Nucleus accumbens (tissue), 56 donors: ENCODE measurements at regions not wholly inside any gene's neighbourhood (a gene's known extent, or its start where the extent isn't known, plus 50 kb on each side); places are given as distances from the start of the nearest gene placed in this dataset.
A peak's percentile ranks its signal among the peaks of the same experiment; 100 is the strongest.
"Not testable (repeated sequence)": the region's sequence is repeated elsewhere in the genome, so short reads cannot be mapped to it uniquely, and the experiment has no call there.

ENCODE experiments used
- DNase-seq, 56 donors: peaks; one replicate each; lab custom pipeline; 2025; lab: John Stamatoyannopoulos, UW

DNA sequence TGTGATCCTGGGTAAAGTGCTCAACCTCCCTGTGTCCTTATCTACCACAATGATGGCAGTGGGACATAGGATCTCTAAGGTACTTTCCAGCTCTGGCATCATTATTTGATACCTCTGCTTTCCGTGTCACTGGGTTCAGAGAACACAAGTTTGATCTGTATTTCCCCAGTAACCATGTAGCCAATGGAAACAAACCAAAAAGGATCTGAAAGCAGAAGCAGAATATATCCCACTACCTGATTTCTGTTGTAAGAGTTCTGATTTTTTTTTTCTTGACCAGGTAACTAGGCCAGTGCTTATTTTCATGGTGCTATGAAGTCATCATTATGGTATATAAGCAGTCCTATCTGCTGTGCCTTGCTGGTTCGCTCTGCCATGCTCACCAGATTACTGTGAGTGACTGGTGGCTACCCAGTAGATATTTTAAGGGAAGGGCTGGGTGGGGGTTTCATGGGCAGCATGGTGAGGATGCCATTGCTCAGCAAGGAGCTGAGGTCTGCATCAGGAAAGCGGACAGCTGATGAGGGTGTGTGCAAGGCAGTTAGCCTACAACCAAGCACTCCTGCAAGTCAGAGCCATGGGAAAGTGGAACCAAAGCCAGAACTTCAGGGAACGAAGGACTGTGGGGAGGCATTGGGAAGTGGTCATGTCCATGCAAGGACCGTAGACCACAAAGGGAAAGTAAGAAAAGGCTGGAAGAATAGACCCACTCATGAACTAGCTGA, 104.9 kb upstream of the EDEM3 start:
- no peak for DNase-seq

DNA sequence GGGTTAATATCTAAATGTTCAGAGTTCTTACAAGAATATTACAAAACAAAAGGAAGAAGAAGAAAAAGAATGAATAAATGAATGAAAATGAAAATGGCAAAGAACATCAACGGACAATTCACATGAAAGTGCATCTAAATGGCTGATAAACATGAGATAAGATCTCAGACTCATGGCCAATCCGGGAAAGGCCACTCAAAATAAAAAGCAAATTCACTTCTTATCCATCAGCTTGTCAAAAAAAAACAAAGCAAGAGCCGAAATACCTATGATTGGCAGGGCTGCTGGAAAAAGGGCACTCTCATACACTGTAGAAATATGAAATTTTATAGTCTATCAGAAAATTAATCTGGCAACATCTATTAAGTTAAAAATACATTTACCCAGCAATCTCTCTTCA, 103.6 kb upstream of the EDEM3 start:
- DNase-seq = no peak

DNA sequence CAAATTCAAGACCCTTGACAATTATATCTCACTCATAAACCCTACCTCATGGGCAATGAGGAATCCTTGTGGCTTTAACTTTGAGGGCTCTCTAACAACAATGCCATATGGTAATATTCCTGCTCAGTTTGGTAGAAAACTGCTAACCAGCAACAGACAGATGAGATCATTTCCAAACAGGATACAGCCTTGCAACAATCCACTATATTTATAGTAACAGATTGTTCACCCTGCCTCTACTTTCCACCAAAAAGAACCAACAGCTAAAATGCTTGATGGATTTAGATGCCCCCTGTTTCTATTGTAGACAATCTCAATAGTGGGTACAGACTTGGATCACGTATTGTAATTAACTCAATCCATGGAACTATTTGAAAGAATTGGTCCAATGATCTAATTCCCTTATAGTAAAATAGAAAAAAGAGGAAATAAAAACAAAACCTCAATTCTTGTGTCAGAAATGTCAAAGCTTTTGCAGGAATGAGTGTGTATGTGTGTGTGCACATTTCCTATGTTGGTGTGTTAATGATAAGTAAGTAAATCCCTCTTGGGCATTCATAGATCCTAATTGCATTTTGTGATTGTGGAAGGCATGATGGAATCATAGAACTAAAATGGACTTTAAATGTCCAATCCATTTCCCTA, 100.0 kb upstream of the EDEM3 start:
- DNase-seq = no peak

DNA sequence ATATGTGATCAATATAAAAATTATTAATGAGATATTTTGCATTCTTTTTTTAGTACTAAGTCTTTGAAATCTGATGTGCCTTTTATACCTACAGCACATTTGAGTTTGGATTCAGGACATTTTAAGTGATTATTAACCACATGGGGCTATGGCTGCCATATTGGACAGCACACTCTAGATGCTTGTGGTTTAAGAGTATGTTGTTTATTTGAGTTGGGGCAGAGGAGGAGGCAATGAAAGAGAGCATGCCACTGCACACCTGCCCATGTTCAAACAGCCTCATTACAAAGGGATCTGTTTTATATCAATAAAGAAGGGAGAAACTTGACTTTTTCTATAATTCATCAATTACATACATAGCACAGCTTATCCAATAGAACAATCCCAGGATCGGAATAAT, 99.4 kb upstream of the EDEM3 start:
- no peak for DNase-seq

DNA sequence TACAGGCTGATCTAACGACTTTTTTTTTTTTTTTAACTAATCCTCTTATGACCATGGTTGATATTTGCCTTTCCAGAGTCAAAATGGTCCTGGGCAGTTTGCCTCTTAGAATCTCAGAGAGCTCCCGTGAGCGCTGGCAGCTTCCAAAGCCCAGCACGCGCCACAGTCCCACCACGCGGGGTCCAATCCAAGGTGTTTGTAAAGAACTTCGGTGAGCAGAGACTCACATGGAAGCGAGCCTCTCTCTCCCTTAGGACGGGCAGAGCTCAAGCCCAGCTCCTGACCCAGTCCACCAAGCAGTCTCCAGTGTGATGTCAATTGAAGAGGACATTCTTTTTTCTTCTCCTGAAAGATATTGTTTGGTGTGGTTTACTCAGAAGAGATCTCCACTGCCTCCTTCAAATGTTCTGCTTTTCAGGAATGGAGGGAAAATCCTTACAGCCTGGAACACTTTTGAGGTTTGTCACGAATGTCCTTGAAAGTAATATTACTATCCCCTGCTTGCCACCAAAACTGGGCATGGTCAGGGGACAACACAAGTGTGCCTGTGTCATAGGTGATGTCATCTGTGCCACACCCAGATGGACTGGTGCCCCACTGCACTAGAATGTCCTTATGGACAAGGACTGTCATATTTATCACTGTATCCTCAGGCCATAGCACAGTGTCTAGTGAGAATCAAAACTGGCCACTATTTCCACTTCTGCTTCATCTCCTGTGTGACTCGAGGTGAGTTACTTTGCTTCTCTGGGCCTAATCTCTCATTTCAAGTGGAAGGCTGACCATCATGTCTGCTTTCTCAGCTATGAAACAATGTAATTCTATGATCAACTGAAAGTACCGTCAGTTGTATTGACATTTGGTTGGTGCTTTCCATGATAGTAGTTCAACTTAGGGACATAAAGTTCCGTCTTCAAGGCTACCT, 97.4 kb upstream of the EDEM3 start:
- DNase-seq = no peak

DNA sequence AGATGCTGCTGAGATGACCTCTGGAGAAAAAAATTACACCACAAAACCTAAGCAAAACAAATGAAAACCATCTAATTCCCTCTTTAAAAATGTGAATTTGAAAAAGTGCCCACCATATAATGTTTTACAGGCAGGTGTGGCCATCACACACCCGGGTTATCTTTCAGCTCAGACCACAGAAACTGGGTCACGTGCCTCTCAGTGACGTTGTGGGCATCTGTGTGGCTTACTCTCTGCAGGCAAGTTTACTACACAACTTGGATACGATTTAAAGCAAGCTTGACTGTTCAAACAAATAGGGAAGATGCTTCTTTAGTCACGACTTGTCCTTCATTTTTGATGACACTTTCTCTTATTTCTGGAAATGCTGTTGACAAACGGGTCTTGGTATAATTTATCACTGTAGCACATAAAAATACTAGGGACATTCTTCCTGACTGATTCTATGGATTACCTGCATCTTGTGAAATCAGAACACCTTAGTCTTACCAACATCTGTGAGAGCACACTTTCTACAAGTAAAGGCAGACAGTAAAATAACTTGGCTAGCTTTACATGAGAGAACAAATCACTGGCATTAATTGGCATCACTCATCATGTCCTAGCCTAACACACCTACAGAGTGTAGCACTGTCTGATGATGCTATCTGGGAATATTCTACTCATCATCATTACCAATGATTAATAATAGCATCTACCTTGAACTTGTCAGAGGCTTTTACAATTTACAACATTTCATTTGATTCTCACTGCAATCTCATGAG, 89.3 kb upstream of the EDEM3 start:
- no peak for DNase-seq

DNA sequence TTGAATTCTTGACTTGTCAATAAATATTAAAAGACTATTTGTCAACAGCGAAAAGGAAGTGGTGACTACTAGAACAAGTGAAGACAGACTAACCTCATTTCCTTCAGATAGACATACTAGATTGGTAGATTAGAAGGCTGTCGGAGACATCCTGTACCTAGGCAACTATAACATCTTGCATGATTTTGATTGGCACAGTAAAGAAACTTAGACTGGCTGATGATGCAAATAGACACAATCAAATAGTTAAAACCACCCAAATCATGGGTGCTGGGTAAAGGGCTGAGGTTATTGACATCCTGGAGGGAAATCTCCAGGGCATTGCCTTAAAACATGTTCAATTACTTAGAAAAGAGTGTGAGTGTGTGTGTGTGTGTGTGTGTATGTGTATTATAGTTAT, 85.9 kb upstream of the EDEM3 start:
- DNase-seq = no peak

DNA sequence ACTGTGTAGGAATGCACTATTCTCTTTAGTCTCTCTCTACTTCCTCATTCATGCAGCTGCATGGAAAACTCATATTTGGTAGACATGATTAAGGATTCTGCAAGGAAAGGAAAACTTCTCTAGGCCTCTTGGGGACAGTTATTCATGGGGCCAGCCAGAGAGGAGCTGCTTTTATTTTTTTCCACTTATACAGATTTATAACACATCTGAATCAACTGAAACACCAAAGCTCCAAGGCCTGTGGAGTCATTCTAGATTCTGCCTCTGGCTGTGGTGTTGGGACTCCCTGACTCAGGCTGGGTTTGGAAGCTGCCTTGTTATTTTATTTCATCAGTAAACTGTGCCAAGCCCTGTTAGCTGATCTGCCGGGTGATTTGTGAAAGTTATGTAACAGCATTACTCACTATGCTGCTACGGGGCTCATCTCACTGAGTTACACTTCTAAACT, 83.9 kb upstream of the EDEM3 start:
- peak in 25 of 56 donors; percentile 4 to 73 (median 21) for DNase-seq

DNA sequence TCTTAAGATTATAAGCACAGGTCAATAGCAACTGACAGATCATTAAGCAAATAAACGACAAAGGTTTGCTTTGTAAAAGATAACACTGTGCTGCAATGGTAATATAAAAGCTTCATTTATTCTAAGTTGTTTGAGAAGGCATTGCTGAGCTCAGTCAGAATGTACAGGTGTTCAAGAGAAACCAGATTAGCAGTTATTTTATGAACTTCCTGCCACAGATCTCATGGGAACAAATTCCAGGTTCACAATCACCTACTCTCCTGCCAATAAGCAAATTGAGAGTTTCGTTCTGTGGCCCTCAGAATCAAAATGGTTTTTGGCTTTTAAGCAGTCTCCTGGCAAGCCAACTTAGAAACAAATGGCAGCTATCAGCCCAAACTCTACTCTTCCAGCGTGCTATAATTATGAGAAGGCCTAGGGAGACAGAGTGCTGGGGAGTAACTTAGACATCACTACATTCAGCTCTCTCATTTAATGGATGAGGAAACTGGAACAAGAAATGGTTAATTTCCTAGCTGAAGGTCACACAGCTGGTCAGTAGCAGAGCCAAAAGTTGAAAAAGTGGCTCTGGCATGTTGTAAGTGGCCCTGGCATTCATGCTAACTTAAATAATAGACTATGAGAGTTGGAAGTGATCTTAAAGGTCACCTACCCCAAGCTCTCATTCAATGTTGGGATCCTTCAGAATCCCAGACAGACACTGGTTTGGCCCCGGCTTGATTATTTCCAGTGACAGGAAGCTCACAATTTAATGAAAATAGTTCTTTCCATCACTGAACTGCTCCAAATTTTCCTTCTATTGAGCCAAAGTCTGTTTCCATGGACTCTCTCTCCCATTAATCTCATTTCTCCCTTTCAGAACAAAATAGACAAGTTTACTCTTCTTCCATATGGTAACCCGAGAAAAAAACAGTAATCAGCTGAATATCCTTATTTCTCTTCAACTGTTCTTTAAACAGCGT, 82.6 kb upstream of the EDEM3 start:
- no peak for DNase-seq

DNA sequence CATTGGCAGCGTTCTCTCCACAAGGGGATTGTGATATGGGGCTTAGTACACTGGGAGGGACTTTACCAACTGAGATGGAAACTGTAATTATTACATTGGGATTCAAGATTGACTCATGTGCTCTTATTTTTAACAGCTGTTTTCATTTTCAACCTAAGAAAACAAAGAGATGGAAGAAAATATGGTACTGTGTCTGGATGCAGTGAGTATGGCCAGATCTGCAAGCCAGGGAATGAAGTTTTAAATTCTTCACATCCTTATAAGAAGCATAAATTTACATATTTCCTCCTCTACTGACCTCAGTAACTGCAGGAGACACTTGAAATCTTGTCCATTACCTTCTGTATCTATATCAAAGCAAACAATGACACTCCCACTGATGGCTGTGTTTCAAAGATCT, 81.5 kb upstream of the EDEM3 start:
- no peak for DNase-seq

DNA sequence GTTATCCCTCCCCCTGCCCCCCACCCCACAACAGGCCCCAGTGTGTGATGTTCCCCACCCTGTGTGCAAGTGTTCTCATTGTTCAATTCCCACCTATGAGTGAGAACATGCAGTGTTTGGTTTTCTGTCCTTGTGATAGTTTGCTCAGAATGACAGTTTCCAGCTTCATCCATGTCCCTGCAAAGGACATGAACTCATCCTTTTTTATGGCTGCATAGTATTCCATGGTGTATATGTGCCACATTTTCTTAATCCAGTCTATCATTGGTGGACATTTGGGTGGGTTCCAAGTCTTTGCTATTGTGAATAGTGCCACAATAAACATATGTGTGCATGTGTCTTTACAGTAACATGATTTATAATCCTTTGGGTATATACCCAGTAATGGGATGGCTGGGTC, 79.3 kb upstream of the EDEM3 start:
- DNase-seq = not testable (repeated sequence)

DNA sequence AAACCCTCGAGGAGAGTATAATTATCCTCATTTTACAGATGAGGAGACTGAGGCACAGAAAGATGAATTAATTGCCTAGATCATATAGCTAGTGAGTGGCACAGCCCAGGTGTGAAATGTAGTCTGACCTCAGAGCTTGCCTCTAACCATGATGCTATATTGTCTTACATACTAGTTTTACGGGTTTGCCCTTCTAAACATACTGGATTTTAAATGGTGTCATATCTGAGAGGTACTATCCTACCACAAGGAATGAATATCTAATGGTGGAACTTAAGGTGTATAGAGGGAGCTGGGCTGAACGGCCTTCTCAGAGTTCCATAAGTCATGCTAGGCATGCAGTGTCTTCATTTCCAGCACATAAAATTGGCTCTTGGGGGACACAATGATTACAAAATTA, 77.9 kb upstream of the EDEM3 start:
- DNase-seq = no peak

DNA sequence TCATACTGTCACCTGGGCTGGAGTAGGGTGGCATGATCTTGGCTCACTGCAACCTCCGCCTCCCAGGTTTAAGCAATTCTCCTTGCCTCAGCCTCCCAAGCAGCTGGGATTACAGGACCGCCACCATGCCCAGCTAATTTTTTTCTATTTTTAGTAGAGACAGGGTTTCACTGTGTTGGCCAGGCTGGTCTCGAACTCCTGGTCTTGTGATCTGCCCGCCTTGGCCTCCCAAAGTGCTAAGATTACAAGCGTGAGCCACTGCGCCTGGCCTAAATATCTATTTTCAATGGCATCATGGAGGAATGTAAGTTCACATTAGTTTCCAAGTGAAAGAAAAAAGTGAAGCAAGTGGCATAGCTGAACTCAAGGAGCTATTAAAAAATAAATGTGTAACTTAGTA, 74.8 kb upstream of the EDEM3 start:
- not testable (repeated sequence) for DNase-seq

DNA sequence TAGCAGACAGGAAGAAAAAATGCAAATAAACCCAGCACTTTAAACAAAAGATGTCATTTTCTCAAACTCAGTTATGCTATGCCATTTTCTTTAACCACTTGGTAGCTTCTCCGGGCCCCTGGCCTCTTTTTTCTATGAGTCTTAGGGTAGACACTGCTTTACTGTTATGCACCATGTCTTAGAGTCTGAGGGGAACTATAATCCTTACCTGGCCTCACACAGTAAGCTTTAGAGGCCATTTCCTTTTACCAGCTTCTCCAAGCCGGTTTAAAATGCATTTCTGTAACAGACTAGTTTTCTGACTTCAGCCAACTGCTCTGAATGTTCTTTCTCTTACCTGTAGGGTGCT, 73.7 kb upstream of the EDEM3 start:
- DNase-seq = no peak

DNA sequence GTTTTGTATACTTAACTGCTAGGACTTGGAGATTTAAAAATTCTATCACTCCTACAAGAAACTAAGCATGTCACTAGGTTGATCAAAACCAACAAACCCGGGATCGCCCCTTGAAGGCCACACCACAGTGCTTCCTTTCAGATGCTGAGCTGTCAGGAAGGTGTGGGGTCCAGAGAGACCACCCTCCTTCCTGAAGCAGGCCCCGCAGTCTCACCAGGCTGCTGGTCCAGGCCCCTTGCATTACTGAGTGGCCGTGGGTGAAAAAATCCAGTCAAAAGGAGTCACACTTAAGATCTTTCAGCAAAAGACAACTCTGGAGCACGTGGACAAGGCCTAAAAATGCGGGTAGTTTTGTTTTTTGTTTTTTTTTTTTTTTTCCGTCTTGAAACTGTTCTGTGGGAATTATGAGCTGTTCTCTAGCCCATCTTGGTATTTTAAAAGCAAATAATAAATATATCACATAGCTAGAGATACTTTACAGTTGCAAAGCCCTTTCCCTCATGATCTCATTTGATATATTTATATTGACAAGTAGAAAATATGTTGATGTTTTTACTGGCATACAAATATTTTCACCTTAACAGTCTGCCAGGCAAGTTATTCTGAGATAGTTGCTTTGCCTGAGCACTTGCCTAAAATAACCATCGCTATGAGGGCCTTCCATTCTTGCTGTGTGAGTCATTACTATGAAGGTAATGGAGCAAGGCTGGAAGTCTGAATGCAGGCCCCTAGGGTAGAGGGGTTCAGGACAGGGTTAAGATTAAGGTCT, 73.1 kb upstream of the EDEM3 start:
- no peak for DNase-seq

DNA sequence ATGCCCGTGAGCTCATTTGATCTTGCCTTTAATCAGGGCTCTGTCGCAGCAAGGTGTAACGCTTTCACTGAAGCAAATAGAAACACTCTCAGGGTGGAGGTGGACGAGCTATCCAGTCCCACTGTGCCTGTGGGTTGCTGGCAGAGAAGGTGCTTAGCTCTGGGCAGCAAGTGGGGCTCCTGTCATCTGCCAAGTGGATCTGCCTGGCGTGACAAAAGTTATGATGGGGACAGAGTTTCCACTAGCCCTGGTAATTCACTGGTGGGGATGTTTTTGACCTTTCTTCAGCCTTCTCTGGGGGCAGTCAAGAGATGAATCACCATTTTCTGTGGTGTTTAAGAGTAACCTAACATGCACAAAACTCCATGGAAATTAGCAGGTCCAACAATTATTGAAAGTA, 71.3 kb upstream of the EDEM3 start:
- DNase-seq = no peak

DNA sequence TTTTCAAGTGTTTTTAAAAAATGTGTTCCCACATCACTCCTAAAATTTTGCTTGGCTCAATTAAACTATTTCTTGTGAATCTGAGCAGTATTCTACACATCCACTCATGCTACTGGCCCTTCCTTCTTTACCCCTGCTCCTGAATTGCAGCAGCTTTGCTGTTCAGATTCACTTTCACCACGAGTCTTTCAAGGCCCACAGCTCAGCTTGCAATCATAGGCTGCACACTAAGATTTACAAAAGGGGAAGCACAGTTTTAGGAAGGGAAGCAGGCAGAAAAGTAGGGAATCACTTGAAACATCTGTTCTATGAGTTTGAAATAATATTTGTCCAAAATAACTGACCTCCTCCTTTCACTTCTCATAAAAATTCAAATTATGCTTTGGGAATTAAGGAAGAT, 70.9 kb upstream of the EDEM3 start:
- no peak for DNase-seq

DNA sequence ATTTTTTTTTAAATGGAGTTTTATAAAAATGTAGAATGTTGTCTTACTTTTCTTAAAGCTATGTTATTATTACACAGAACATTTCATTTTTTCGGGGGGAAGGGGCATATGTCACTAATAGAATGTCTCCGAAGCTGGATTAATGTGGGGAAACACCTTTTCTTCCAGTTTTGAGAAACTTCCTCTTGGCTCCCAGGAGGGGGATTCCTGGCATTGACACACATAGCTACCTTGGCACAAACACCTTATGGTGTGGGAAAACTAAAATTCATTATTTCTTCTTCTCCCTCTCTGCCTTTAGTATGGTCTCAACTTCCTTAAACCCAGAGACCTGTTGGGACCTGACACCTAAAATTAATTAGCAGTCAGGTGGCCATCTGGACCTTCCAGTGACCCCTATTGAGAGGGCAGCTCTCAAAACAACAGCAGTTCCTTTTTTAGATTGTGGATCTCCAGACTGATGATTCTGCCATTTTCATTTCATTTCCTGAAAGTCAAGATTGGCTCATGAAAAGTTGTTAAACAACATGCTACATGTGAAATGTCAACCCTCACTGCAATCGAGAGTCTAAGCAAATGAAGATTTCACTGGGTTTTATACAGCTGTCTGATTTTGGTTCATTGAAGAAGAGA, 70.1 kb upstream of the EDEM3 start:
- no peak for DNase-seq
